RWPE1 (cell line): ENCODE measurements at regions not wholly inside any gene's neighbourhood (a gene's known extent, or its start where the extent isn't known, plus 50 kb on each side); places are given as distances from the start of the nearest gene placed in this dataset.

Experiments
- CTCF ChIA-PET: fragments of 350-600 bp; sonication (Branson Sonifier 250); formaldehyde crosslinking; extraction: SDS; loops from one replicate; lab custom pipeline; 2021; lab: Yijun Ruan, JAX
- POLR2A ChIA-PET: fragments of 400-600 bp; formaldehyde crosslinking; extraction: SDS; loops from one replicate; lab custom pipeline; 2020; ENCODE audit warnings: antibody characterized with exemption; ENCODE audit not compliant: low non-redundant PET; lab: Yijun Ruan, JAX
- DNase-seq: peaks from one replicate; pipeline ENCODE4 v3.0.0; 2012; ENCODE audit warnings: low spot score
- H3K27ac ChIP-seq: fragments of 450-650 bp; 2 replicates; pipeline ENCODE4 v1.5.1; 2017
- TF ChIP-seq, protein P1 (sequence below): fragments of 450-650 bp; conservative IDR thresholded peaks from 2 replicates; pipeline ENCODE4 v1.5.1; 2017; ENCODE audit warnings: low read depth, mild to moderate bottlenecking

DNA sequence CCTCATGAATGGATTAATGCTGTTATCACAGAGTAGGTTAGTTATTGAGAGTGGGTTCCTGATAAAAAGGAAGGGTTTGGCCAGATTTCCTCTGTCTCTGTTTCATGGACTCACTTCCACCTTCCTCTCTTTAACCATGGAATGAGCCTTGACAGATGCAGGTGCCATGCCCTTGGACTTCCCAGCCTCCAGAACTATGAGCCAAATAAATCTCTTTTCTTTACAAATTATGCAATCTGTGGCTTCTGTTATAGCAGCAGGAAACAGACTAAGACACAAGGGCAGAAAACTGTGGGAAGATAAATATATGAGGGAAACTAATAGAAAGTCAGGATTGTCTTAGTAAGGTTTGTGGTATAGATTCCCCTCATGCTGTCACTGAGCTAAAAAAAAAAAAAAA is 106.5 kb downstream of the QRSL1 start:
- TF ChIP-seq, protein P1, sequence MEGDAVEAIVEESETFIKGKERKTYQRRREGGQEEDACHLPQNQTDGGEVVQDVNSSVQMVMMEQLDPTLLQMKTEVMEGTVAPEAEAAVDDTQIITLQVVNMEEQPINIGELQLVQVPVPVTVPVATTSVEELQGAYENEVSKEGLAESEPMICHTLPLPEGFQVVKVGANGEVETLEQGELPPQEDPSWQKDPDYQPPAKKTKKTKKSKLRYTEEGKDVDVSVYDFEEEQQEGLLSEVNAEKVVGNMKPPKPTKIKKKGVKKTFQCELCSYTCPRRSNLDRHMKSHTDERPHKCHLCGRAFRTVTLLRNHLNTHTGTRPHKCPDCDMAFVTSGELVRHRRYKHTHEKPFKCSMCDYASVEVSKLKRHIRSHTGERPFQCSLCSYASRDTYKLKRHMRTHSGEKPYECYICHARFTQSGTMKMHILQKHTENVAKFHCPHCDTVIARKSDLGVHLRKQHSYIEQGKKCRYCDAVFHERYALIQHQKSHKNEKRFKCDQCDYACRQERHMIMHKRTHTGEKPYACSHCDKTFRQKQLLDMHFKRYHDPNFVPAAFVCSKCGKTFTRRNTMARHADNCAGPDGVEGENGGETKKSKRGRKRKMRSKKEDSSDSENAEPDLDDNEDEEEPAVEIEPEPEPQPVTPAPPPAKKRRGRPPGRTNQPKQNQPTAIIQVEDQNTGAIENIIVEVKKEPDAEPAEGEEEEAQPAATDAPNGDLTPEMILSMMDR, result no peak
- ChIA-PET POLR2A (no interaction called here), CTCF (interaction anchor here (0.7 to 1.3 kb wide), 2 partner anchors 209 to 244 kb away, joined by 4 to 5 read pairs; no protein-coding TSS in a partner anchor)
- DNase-seq, result no peak
- no peak overlapping the region for H3K27ac ChIP-seq

DNA sequence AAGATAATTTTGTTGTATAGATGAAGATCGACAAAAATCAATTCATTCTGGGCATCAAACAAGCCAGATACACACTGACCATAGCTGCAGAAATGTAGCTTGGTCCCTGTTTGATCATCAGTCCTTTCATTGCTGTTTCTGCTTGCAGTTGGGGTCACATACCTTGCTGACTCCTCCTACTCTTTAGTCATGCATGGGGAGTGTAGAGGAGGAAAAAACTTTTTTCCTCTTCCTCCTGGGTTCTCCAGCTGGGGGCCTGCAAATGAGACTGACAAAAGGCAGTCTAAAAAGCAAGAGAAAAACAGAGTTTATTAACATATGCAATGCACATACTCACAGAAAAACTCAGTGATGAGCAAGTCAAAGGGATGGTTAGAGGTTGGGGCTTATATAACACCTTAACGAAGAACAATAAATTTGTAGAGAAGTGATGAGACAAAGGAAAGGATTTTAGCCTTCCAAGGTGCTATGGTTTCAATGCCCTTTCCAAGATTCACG is 105.8 kb downstream of the QRSL1 start:
- H3K27ac ChIP-seq, result no peak overlapping the region
- CTCF ChIA-PET, result no interaction called here
- POLR2A ChIA-PET, result no interaction called here
- DNase-seq, result no peak
- TF ChIP-seq, protein P1, result no peak

DNA sequence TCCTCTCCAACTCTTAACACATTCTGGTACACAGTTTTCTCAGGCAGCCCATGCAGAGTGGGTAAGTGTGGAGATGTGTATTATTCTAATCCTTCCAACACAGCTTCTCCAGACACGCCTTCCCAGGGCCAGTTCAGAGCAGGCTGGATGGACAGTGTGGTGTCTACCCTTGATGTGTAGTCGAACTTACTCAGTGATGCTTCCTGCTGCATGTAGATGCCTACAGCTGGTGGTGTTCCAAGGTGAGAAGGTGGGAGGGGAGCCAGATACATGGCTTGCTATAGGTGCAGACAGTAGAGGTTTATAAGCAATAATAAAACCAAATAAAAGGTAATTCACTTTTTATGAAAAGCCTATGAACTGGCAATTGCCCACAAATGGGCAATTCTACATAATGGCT is 104.0 kb downstream of the QRSL1 start:
- CTCF ChIA-PET, result no interaction called here
- H3K27ac ChIP-seq, result no peak overlapping the region
- TF ChIP-seq, protein P1, result no peak
- POLR2A ChIA-PET, result no interaction called here
- DNase-seq, result no peak

DNA sequence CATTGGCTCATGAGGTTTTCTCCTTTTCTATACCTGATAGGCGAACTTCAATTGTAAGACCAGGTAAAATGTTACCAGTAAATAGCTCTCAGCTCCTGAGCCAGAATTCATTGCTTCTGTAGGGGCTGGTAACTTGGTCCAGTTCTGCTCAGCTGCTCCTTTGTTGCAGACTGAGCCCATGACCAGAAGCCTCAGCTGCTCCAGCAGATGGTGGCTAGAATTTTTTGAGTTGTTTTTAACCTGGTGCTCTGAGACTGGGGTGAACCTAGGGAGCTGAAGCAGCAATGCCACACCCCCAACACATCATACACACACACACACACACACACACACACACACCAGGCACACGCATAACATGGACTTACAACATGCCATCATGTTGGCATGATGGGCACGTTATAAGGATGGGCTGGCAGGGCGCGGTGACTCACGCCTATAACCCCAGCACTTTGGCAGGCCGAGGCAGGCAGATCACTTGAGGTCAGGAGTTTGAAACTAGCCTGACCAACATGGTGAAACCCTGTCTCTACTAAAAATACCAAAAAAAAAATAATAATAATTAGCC is 103.1 kb downstream of the QRSL1 start:
- ChIA-PET POLR2A (no interaction called here), CTCF (interaction anchor here (0.6 kb wide), 1 partner anchor 118 kb away, joined by 3 read pairs; no protein-coding TSS in a partner anchor)
- no peak overlapping the region for H3K27ac ChIP-seq
- TF ChIP-seq, protein P1, result no peak
- no peak for DNase-seq

DNA sequence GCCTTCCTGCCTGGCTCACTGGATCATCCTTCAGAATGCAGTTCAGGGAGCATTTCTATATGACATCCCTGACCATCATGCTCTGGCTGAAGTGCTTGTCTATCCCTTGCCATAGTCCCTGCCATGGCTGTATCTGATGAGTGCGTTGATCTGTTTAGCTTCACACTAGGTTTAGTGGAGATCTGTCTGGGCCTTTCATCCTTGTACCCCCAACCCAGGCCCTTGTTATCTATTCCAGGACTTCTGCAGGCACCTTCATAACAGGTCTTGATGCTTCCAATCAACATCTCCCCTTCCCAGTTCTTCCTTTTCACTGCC is 102.4 kb downstream of the QRSL1 start:
- POLR2A ChIA-PET, result no interaction called here
- TF ChIP-seq, protein P1, result no peak
- no peak overlapping the region for H3K27ac ChIP-seq
- no peak for DNase-seq
- CTCF ChIA-PET, result no interaction called here

DNA sequence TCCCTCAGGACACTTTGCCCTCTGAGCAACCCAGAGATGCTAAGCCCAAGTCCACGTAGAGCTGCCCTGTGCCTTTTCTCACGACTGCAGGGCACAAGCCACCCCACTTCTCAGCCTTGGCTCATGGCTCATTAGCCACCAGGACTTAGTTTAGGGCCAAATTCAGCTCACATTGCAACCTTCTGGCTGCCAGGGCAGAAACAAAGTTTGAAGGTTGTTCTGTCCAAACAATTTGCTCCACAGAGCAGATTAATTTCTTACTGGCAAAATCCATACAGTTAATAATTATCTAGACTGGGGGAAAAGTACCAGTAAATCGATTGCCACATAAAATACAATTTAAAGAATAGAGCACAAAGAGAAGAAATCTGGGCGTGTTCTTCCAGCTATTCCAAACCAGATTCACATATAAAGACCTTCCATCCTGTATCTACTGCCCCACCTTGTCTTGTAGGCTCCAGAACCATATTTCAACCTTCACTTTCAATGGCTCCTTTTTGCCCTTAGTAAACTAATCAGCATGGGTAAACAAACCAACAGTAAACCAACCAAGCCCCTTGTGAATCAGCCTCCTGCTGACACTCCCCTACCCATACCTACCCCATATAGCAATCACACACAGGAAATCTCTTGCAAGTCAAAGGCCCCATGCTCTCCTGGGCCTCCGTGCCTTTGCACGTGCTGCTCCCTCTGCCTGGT is 101.9 kb downstream of the QRSL1 start:
- TF ChIP-seq, protein P1, result no peak
- no peak for DNase-seq
- ChIA-PET CTCF (interaction anchor here (0.6 kb wide), 1 partner anchor 532 kb away, joined by 5 read pairs; no protein-coding TSS in a partner anchor), POLR2A (no interaction called here)
- H3K27ac ChIP-seq, result no peak overlapping the region
